KBM-7 (cell line): ENCODE measurements at regions not wholly inside any gene's neighbourhood (a gene's known extent, or its start where the extent isn't known, plus 50 kb on each side); places are given as distances from the start of the nearest gene placed in this dataset.

Experiments
- DNase-seq: peaks from one replicate; pipeline ENCODE4 v3.0.0-alpha.2; 2015
- in situ Hi-C: fragments of 300-500 bp; cut with MboI; formaldehyde crosslinking; loops from 2 replicates; pipeline ENCODE4 v1.14.3; 2020; ENCODE audit warnings: low sequenced_read_pairs, low pct_unique_long_range_greater_than_20kb, mixed read lengths

- no peak for DNase-seq
- in situ Hi-C loops, result no loop called here
Observed at GRCh38 chr2:128396500-128396891, 77.8 kb upstream of the HS6ST1 start.

- no peak for DNase-seq
- in situ Hi-C loops, result no loop called here
Observed at GRCh38 chr2:128396946-128397345, 78.3 kb upstream of the HS6ST1 start.

GRCh38 chr2:128399256-128399655, 80.6 kb upstream of the HS6ST1 start:
- in situ Hi-C loops, result no loop called here
- DNase-seq, result no peak

GRCh38 chr2:128399690-128400291, 81.1 kb upstream of the HS6ST1 start:
- no peak for DNase-seq
- in situ Hi-C loops, result no loop called here

GRCh38 chr2:128401680-128402079, 83.0 kb upstream of the HS6ST1 start:
- in situ Hi-C loops, result no loop called here
- no peak for DNase-seq

GRCh38 chr2:128402911-128403670, 84.4 kb upstream of the HS6ST1 start:
- peak; percentile 25 for DNase-seq
- in situ Hi-C loops, result no loop called here

GRCh38 chr2:128403814-128404708, 85.4 kb upstream of the HS6ST1 start:
- no peak for DNase-seq
- in situ Hi-C loops, result no loop called here

- in situ Hi-C loops, result no loop called here
- DNase-seq, result no peak
Observed at GRCh38 chr2:128404709-128405466, 86.2 kb upstream of the HS6ST1 start.

GRCh38 chr2:128405467-128405900, 86.8 kb upstream of the HS6ST1 start:
- no peak for DNase-seq
- in situ Hi-C loops, result no loop called here

GRCh38 chr2:128405981-128406613, 87.4 kb upstream of the HS6ST1 start:
- in situ Hi-C loops, result no loop called here
- DNase-seq, result no peak

GRCh38 chr2:128406736-128407554, 88.3 kb upstream of the HS6ST1 start:
- in situ Hi-C loops, result no loop called here

GRCh38 chr2:128408349-128409305, 90.0 kb upstream of the HS6ST1 start:
- DNase-seq, result peak; percentile 59
- in situ Hi-C loops, result no loop called here

More at GRCh38 chr2:128406736-128407554, 88.3 kb upstream of the HS6ST1 start:
- DNase-seq, result no peak

- DNase-seq, result no peak
- in situ Hi-C loops, result no loop called here
Observed at GRCh38 chr2:128409326-128410034, 90.8 kb upstream of the HS6ST1 start.

- DNase-seq, result peak; percentile 80
- in situ Hi-C loops, result no loop called here
Observed at GRCh38 chr2:128410035-128410757, 91.5 kb upstream of the HS6ST1 start.

GRCh38 chr2:128410758-128411215, 92.1 kb upstream of the HS6ST1 start:
- in situ Hi-C loops, result no loop called here
- no peak for DNase-seq

GRCh38 chr2:128411431-128411830, 92.8 kb upstream of the HS6ST1 start:
- in situ Hi-C loops, result no loop called here
- no peak for DNase-seq
